Right atrium auricular region (tissue), 2 donors: ENCODE measurements at regions not wholly inside any gene's neighbourhood (a gene's known extent, or its start where the extent isn't known, plus 50 kb on each side); places are given as distances from the start of the nearest gene placed in this dataset.

Source experiments
- DNase-seq: peaks from one replicate; pipeline ENCODE4 v3.0.0-alpha.2; 2019; ENCODE audit warnings: low spot score
- H3K27ac ChIP-seq, 2 donors: fragments of 200-600 bp; sonication (generic); 1 replicate in 1 of 2; 2 replicates in 1 of 2; pipeline ENCODE4 v1.5.1; 2016 to 2019
- H3K27me3 ChIP-seq, 2 donors: fragments of 200-600 bp; sonication (generic); one replicate each; pipeline versions ENCODE4 v1.5.1 to v1.6.0; 2017 to 2019
- H3K36me3 ChIP-seq: fragments of 200-600 bp; sonication (generic); one replicate; pipeline ENCODE4 v1.5.1; 2016
- H3K4me1 ChIP-seq, 2 donors: fragments of 200-600 bp; sonication (generic); one replicate each; pipeline versions ENCODE4 v1.5.1 to v1.6.0; 2017 to 2019
- H3K4me3 ChIP-seq, 2 donors: fragments of 200-600 bp; sonication (generic); 1 replicate in 1 of 2; 2 replicates in 1 of 2; pipeline ENCODE4 v1.5.1; 2017 to 2019; ENCODE audit warnings: mild to moderate bottlenecking in 1 of 2, moderate library complexity in 1 of 2
- H3K9me3 ChIP-seq, 2 donors: fragments of 200-600 bp; sonication (generic); one replicate each; pipeline ENCODE4 v1.5.1; 2019
- CTCF ChIP-seq, 2 donors: fragments of 200-600 bp; sonication (generic); IDR thresholded peaks; one replicate each; pipeline ENCODE4 v1.5.1; 2019; ENCODE audit warnings: antibody characterized with exemption in 2 of 2

DNA sequence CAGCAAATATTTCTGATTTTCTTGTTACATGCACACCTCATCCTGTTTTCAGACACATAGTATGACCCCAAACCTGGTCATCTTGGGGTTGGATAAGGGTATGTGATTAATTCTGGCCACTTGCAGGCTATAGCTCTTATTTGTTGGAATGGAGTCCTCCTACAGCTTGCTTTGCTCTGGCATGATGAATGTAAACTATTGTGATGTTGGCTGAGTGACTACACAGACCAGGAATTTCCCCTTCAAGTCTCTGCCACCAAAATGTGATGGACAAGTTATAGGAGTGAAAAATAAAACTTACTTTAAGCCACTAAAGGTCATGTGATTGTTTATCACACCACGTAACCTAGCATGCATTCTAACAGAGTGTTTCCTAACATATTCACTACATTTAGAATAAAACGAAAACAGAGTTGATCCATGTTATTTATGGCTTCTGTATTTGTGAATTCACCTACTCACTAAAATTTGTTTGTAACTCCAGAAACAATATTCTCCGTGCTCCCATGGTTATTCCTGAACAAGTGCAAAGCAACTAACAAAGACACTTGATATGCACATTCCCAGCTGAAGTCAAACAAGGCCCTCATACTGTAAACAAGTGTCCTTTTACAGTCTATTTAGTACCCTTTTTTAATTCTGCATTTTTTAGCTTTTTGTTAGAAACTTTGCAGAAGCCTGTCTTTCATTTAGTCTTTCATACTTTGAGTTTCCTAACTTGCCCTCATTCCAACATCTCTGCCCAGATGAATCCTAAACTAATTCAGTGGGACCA, 599.2 kb upstream of the PCDH15 start:
- no peak for TF ChIP-seq CTCF (IDR thresholded peaks at IDR 0.05)
- Histone ChIP-seq H3K4me3 (no peak overlapping the region), H3K36me3 (no peaks in the 10 kb centered on the region)

GRCh38 chr10:55398497-55398882, 597.5 kb upstream of the PCDH15 start:
- H3K27me3 ChIP-seq, result no peaks in the 10 kb centered on the region
- no peaks in the 10 kb centered on the region for H3K4me1 ChIP-seq
- H3K4me3 ChIP-seq, result no peak overlapping the region
- no peak for TF ChIP-seq CTCF (IDR thresholded peaks at IDR 0.05)
- no peak overlapping the region for H3K27ac ChIP-seq
- no peaks in the 10 kb centered on the region for H3K36me3 ChIP-seq
- no peaks in the 10 kb centered on the region for H3K9me3 ChIP-seq
- no peak for DNase-seq

More for the DNA sequence above, 599.2 kb upstream of the PCDH15 start:
- Histone ChIP-seq H3K27me3 (no peaks in the 10 kb centered on the region), H3K27ac (no peak overlapping the region), H3K9me3 (no peaks in the 10 kb centered on the region), H3K4me1 (no peaks in the 10 kb centered on the region)
- DNase-seq, result no peak

- TF ChIP-seq CTCF (IDR thresholded peaks at IDR 0.05), result no peak
- H3K4me3 ChIP-seq, result no peak overlapping the region
Measured at GRCh38 chr10:55397777-55398496, 596.9 kb upstream of the PCDH15 start.

GRCh38 chr10:55378196-55378595, 577.2 kb upstream of the PCDH15 start:
- no peak overlapping the region for H3K4me3 ChIP-seq
- no peak for DNase-seq
- no peak for TF ChIP-seq CTCF (IDR thresholded peaks at IDR 0.05)
- H3K9me3 ChIP-seq, result no peaks in the 10 kb centered on the region
- no peaks in the 10 kb centered on the region for H3K4me1 ChIP-seq
- H3K27ac ChIP-seq, result no peak overlapping the region
- no peaks in the 10 kb centered on the region for H3K27me3 ChIP-seq
- H3K36me3 ChIP-seq, result no peaks in the 10 kb centered on the region

More at GRCh38 chr10:55397777-55398496, 596.9 kb upstream of the PCDH15 start:
- Histone ChIP-seq H3K4me1 (no peaks in the 10 kb centered on the region), H3K9me3 (no peaks in the 10 kb centered on the region), H3K27ac (no peak overlapping the region), H3K27me3 (no peaks in the 10 kb centered on the region), H3K36me3 (no peaks in the 10 kb centered on the region)
- DNase-seq, result no peak

GRCh38 chr10:55374917-55375316, 573.9 kb upstream of the PCDH15 start:
- H3K4me1 ChIP-seq, result no peaks in the 10 kb centered on the region
- no peak for DNase-seq
- no peaks in the 10 kb centered on the region for H3K27me3 ChIP-seq
- H3K4me3 ChIP-seq, result no peak overlapping the region
- H3K36me3 ChIP-seq, result no peaks in the 10 kb centered on the region
- no peaks in the 10 kb centered on the region for H3K9me3 ChIP-seq
- no peak overlapping the region for H3K27ac ChIP-seq
- no peak for TF ChIP-seq CTCF (IDR thresholded peaks at IDR 0.05)
